HCT116 (cell line): ENCODE measurements at regions not wholly inside any gene's neighbourhood (a gene's known extent, or its start where the extent isn't known, plus 50 kb on each side); places are given as distances from the start of the nearest gene placed in this dataset.

Experiments used
- ATAC-seq: fragments of 200-7000 bp; cut with Tn5 transposase; 2 replicates; pipeline ENCODE4 v1.9.1; 2020; ENCODE audit warnings: mild to moderate bottlenecking, moderate library complexity
- BruUV-seq: library from RNA; stranded (reverse); fragments of 400-500 nt; replicated peaks from 2 replicates; lab custom pipeline; 2021; lab: Mats Ljungman, UMichigan
- CTCF ChIA-PET: fragments of 300-600 bp; sonication (Branson Sonifier 250); formaldehyde crosslinking; loops from one replicate; lab custom pipeline; 2021; ENCODE audit warnings: antibody characterized with exemption; lab: Charles Lee
- POLR2A ChIA-PET: fragments of 300-600, 350-600 bp; sonication (Branson Sonifier 250); formaldehyde crosslinking; loops from one replicate; lab custom pipeline; 2021; ENCODE audit warnings: antibody characterized with exemption; lab: Charles Lee
- RAD21 ChIA-PET, 2 experiments: fragments of 300-600 bp; sonication (Branson Sonifier 250); formaldehyde crosslinking; loops; one replicate each; lab custom pipeline; 2023; ENCODE audit warnings: low total read pairs in 2 of 2; ENCODE audit not compliant: uncharacterized antibody in 2 of 2, unreplicated experiment in 2 of 2, low non-redundant PET in 1 of 2; lab: Charles Lee
- DNase-seq: peaks from one replicate; pipeline ENCODE4 v3.0.0-alpha.2; 2010; ENCODE audit warnings: low read depth, low spot score
- H2AFZ ChIP-seq: fragments of 200-600 bp; shearing (Covaris generic), sonication (generic); 2 replicates; pipeline ENCODE4 v1.6.1; 2017; ENCODE audit warnings: low read depth, mixed run types, mixed read lengths, antibody characterized with exemption, low read length; ENCODE audit not compliant: poor library complexity, severe bottlenecking
- H3K27ac ChIP-seq: 2 replicates; pipeline ENCODE4 v1.5.1; 2012; ENCODE audit warnings: low read depth, low read length
- H3K27me3 ChIP-seq: fragments of 200-600 bp; sonication (generic); 2 replicates; pipeline ENCODE4 v1.6.1; 2016; ENCODE audit warnings: mixed run types, low read length, mixed read lengths; ENCODE audit not compliant: insufficient read depth
- H3K36me3 ChIP-seq, 2 experiments: fragments of 200-500 bp in 1 of 2; fragments of 200-600 bp in 1 of 2; sonication (Bioruptor generic) in 1 of 2; sonication (generic) in 1 of 2; 2 replicates each; pipeline versions ENCODE4 v1.5.1 to v1.6.1; 2014 to 2016; ENCODE audit warnings: low read length in 2 of 2, inconsistent platforms in 1 of 2, mixed read lengths in 1 of 2, mixed run types in 1 of 2; ENCODE audit not compliant: insufficient read depth in 2 of 2, control insufficient read depth in 1 of 2
- H3K4me1 ChIP-seq, 2 experiments: fragments of 200-600 bp in 1 of 2; sonication (generic) in 1 of 2; 2 replicates each; pipeline versions ENCODE4 v1.5.1 to v1.6.1; 2012 to 2017; ENCODE audit warnings: low read length in 2 of 2, inconsistent platforms in 1 of 2, mild to moderate bottlenecking in 1 of 2, mixed read lengths in 1 of 2, mixed run types in 1 of 2, moderate library complexity in 1 of 2; ENCODE audit not compliant: insufficient read depth in 2 of 2, control insufficient read depth in 1 of 2
- H3K4me2 ChIP-seq: fragments of 200-600 bp; sonication (generic); 2 replicates; pipeline ENCODE4 v1.6.1; 2017; ENCODE audit warnings: mixed run types, low read length, mixed read lengths
- H3K4me3 ChIP-seq, 2 experiments: fragments of 200-600 bp in 1 of 2; sonication (generic) in 1 of 2; replicated peaks in 1 of 2; 2 replicates each; pipeline ENCODE4 v1.5.1; 2011 to 2016; ENCODE audit warnings: low read length in 2 of 2, control low read depth in 1 of 2, low read depth in 1 of 2, mild to moderate bottlenecking in 1 of 2, mixed read lengths in 1 of 2, mixed run types in 1 of 2
- H3K79me2 ChIP-seq: fragments of 200-600 bp; sonication (generic); 2 replicates; pipeline ENCODE4 v1.6.1; 2017; ENCODE audit warnings: mild to moderate bottlenecking, mixed run types, low read length, moderate library complexity, mixed read lengths; ENCODE audit not compliant: insufficient read depth
- H3K9ac ChIP-seq: fragments of 200-600 bp; sonication (generic); 2 replicates; pipeline ENCODE4 v1.6.1; 2016; ENCODE audit warnings: low read length, mixed read lengths
- H3K9me2 ChIP-seq: fragments of 200-600 bp; sonication (generic), shearing (Covaris generic); 2 replicates; pipeline ENCODE4 v1.6.1; 2017; ENCODE audit warnings: mixed run types, mild to moderate bottlenecking, moderate library complexity; ENCODE audit not compliant: insufficient read depth
- H3K9me3 ChIP-seq, 2 experiments: fragments of 200-500 bp in 1 of 2; fragments of 200-600 bp in 1 of 2; sonication (Bioruptor generic) in 1 of 2; sonication (generic) in 1 of 2; 2 replicates each; pipeline ENCODE4 v1.6.1; 2014 to 2017; ENCODE audit warnings: low read length in 2 of 2, mixed read lengths in 2 of 2, inconsistent platforms in 1 of 2, low read depth in 1 of 2, mild to moderate bottlenecking in 1 of 2, mixed run types in 1 of 2, moderate library complexity in 1 of 2; ENCODE audit not compliant: control insufficient read depth in 1 of 2, insufficient read depth in 1 of 2
- H4K20me1 ChIP-seq: fragments of 200-600 bp; sonication (generic), shearing (Covaris generic); 2 replicates; pipeline ENCODE4 v1.6.1; 2017; ENCODE audit warnings: mixed run types, mild to moderate bottlenecking, moderate library complexity; ENCODE audit not compliant: insufficient read depth
- CEBPB ChIP-seq: IDR thresholded peaks from 2 replicates; pipeline ENCODE4 v1.6.1; 2012; ENCODE audit warnings: low read depth
- EGR1 ChIP-seq: IDR thresholded peaks from 2 replicates; pipeline ENCODE4 v1.6.1; 2012; ENCODE audit warnings: low read depth
- FOSL1 ChIP-seq: IDR thresholded peaks from 2 replicates; pipeline ENCODE4 v1.6.1; 2012; ENCODE audit warnings: low read depth
- JUND ChIP-seq: IDR thresholded peaks from 2 replicates; pipeline ENCODE4 v1.6.1; 2012
- RAD21 ChIP-seq: IDR thresholded peaks from 2 replicates; pipeline ENCODE4 v1.6.1; 2012; ENCODE audit warnings: low read depth, mild to moderate bottlenecking
- SP1 ChIP-seq: IDR thresholded peaks from 2 replicates; pipeline ENCODE4 v1.6.1; 2012; ENCODE audit warnings: low read depth
- intact Hi-C: fragments of 100-400 bp; cut with micrococcal nuclease; formaldehyde crosslinking; loops from 2 replicates; pipeline ENCODE4 v1.10.0; 2022
- TF ChIP-seq, protein P1 (sequence below): IDR thresholded peaks from 2 replicates; pipeline ENCODE4 v1.6.1; 2012

DNA sequence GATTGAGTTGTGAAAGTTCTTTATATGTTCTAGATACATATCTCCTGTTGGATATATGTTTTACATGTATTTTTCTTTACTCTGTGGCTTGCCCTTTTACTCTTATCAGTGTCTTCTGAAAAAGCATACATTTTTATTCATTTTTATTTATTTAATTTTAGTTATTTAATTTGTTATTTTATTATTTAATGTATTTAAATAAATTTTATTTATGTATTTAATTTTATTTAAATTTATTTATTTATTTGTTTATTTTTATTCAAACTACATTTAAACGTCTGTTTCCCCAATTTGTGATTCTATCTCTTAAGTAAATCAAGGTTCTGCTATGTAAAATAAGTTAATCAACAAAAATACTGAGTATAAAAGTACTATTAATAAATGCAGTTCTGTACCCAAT is 279.1 kb upstream of the AKR1E2 start:
- no peak overlapping the region for H3K4me3 ChIP-seq
- no TSS peak for BruUV-seq
- peaks cover 0 to 6% of the 10 kb centered on the region in 2 experiments; a peak in 1 of 4 replicates for H3K4me1 ChIP-seq
- H2AFZ ChIP-seq: peak overlapping the region; percentile 48
- ChIA-PET POLR2A (no interaction called here), RAD21 (no interaction called here), CTCF (no interaction called here)
- ATAC-seq: no peak
- no peaks in the 10 kb centered on the region for H4K20me1 ChIP-seq
- no peaks in the 10 kb centered on the region for H3K79me2 ChIP-seq
- H3K9ac ChIP-seq: no peak overlapping the region
- H3K27me3 ChIP-seq: no peaks in the 10 kb centered on the region
- no peaks in the 10 kb centered on the region for H3K9me2 ChIP-seq
- no peak overlapping the region for H3K27ac ChIP-seq
- TF ChIP-seq, protein P1, sequence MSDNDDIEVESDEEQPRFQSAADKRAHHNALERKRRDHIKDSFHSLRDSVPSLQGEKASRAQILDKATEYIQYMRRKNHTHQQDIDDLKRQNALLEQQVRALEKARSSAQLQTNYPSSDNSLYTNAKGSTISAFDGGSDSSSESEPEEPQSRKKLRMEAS: no peak
- no peak for TF ChIP-seq EGR1
- TF ChIP-seq CEBPB: no peak
- intact Hi-C loops: no loop called here
- no peaks in the 10 kb centered on the region for H3K9me3 ChIP-seq
- no peak overlapping the region for H3K4me2 ChIP-seq
- no peaks in the 10 kb centered on the region for H3K36me3 ChIP-seq
- DNase-seq: no peak

DNA sequence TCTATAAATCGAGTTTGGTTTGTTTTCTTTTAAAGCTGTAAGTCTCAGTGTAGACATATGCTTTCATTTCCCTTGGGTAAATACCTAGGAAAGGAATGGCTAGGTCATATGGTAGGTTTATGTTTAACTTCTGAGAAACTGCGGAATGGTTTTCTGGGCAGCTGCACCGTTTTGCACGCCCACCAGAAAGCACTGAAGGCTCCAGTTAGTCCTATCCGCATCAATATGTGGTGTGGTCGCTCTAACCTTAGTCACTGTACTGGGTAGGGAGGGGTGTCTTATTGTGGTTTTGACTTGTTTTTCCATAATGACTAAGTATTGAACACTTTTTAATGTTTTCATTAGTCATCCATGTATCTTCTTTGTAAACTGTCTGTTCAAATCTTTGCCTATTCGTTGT is 279.5 kb upstream of the AKR1E2 start:
- CTCF ChIA-PET: no interaction called here
- Histone ChIP-seq H3K27ac (no peak overlapping the region), H2AFZ (peak overlapping the region; percentile 24)

More for the DNA sequence above, 279.5 kb upstream of the AKR1E2 start:
- peaks cover 0 to 11% of the 10 kb centered on the region in 2 experiments; a peak in 2 of 4 replicates for H3K4me1 ChIP-seq
- H3K9ac ChIP-seq: no peak overlapping the region
- H3K4me2 ChIP-seq: no peak overlapping the region
- RAD21 ChIA-PET: no interaction called here
- BruUV-seq: no TSS peak
- H3K9me2 ChIP-seq: no peaks in the 10 kb centered on the region
- POLR2A ChIA-PET: no interaction called here
- intact Hi-C loops: no loop called here
- no peaks in the 10 kb centered on the region for H3K9me3 ChIP-seq
- no peaks in the 10 kb centered on the region for H3K36me3 ChIP-seq
- H3K27me3 ChIP-seq: no peaks in the 10 kb centered on the region
- TF ChIP-seq SP1 (peak; percentile 25; the same call in 1 of the 2 replicates), RAD21 (no peak; the same call in 1 of the 2 replicates), EGR1 (peak; percentile 24; the same call in 1 of the 2 replicates), JUND (peak; percentile 37; the same call in 1 of the 2 replicates), FOSL1 (peak; percentile 44; the same call in 1 of the 2 replicates)
- no peaks in the 10 kb centered on the region for H3K79me2 ChIP-seq
- H4K20me1 ChIP-seq: no peaks in the 10 kb centered on the region
- ATAC-seq: no peak
- no peak overlapping the region for H3K4me3 ChIP-seq
- peak; percentile 16 for DNase-seq
